ENCODE measurements at regions not wholly inside any gene's neighbourhood (a gene's known extent, or its start where the extent isn't known, plus 50 kb on each side); places are given as distances from the start of the nearest gene placed in this dataset.
"Not testable (repeated sequence)": the region's sequence is repeated elsewhere in the genome, so short reads cannot be mapped to it uniquely, and the experiment has no call there.

DNA sequence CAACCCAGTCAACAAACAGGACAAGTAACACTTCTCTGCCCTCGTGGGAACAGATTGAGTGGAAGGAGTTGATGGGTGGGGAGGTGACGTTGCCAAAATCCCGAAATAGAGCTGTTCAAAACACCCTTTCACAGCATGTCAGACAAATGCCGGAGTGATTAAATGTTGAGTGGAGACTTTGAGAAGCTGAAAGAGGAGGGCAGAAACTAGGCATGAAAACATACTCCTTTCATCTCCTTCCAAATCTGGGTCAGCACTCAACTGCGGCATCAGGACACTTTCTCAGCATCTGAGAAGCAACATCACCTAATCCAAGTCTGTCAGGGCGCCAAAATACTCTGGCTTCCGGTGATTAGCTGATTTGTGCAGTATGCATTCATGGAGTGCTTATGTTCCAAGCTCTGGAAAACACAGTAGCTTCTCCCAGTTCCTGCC lies 51.5 kb upstream of the MRI1 start:
- no peak for DNase-seq (ENCODE audit: low read depth)

DNA sequence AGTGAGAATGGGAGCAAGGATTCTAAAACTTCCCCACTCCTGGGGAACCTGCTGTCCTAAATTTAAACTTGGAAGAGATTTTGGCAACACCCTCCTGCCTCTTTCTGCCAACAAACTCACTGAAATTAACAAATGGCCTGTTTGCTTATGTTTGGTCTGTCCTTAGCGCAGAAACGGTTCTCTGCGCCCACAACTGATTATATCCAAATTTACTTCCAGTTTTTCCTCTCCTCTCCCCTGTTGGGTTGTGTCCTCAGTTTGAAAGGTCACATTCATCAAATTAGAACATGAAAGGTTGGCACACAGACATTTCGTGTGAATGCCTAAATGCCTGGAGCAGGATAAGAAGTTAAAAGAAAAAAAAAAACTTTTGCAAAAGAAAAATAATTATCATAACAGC lies 56.4 kb upstream of the MRI1 start:
- DNase-seq (ENCODE audit: low read depth): no peak

DNA sequence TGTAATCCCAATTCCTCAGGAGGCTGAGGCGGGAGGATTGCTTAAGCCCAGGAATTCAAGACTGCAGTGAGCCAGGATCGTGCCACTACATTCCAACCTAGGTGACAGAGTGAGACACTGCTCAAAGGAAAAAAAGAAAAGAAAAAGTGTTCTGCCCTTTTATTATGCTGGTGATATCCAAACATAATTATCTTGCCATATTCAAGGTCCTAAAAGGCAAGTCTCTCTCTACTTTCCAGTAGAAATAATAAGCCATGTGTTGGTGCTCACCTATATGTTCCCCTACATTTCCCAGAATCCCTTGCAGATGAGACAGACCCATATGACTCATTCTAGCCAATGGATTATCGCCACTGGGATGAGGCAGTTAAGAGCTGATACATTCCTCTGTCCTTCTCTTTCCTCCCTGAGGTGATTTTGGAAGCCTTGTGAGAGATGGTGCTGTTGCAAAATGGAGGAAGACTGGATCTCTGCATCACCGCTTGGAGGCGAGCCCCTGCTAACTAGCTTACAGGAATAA lies 58.3 kb upstream of the MRI1 start:
- DNase-seq (ENCODE audit: low read depth): no peak

DNA sequence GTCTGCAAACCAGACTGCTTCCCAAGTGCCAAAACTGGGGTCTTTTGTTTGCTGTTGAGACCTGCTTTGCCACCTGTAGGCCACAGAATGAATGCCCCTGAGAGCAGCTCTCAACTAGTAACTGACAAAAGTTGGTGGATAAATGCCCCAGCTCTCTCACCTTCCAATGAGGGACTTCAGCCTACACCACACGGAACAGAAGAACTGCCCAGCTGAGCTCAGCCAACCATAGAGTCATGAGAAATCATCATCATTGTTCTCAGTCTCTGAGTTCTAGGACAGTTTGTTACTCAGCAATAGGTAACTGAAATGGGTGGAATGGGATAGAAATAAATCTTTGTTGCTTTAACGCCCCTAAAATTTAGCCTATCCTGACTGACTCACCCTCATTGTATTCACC lies 59.1 kb upstream of the MRI1 start:
- no peak for DNase-seq (ENCODE audit: low read depth)

DNA sequence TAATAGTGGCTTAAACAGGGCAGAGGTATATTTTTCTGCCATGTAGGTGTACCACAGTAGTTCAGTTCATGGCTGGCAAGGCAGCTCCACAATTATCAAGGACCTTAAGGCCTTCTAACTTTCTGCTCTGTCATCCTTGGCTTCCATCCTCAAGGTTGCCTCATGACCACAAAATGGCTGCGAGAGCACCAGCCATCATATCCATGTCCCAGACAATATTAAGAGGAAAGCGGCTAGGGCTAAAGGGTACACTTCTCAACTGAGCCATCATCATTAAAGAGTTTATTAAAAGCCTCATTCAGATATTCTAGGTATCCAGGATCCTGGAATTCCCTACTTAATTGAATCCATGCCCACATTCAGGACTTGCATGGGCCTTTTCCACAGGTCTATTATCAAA lies 62.7 kb upstream of the MRI1 start:
- DNase-seq (ENCODE audit: low read depth): no peak

DNA sequence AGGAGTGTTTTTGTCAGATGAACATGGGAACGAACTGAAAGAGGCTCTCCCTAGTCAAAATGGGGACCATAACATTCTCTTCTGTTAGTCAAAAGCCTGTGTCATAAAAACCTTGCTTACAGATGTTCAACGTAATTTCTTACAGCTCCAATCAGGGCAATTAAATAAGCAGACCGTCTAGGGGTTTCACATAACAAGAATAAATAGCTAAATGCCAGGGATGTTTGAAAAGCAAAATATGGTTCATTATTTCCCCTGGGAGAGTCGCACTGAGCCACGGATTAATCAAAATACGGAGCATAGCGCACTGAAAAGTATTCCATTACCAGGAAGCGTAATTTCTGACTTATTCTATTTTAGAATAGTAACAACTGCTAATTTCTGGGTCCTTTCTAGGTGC lies 63.7 kb upstream of the MRI1 start:
- no peak for DNase-seq (ENCODE audit: low read depth)

DNA sequence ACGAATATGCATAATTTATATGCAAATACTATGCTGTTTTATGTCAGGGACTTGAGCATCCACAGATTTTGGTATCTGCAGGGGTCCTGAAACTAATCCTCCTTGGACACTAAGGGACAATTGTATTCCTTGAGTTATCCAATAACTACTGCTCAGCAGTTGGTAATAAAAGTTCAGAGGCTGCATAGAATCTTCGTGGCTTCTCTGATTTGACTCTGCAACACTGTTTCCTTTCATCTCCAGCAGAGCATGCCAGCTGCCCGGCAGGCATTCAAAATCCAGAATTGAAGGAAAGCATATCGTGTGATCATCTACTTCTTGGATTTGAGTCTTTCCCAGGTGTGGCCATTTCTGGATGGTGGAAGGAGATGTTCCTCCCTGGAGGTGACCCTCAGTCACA lies 64.5 kb upstream of the MRI1 start:
- no peak for DNase-seq (ENCODE audit: low read depth)

DNA sequence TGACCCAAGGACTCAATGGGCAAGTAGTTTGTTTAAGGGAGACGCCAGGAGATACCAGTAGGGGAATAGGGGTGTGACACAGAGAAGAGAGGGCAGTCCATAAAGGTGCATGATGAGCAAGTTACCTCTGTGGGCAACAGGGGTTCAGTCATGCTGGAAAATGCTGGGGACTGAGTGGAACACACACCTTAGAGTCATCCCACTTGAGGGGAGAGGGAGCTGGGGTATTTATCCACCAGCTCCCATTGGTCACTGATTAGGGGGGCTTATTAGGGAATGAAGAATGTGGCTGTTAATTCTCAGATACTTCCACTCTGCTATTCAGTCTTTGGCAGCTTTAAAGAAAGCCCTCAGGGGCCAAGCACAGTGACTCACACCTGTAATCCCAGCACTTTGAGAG lies 67.5 kb upstream of the MRI1 start:
- no peak for DNase-seq (ENCODE audit: low read depth)

DNA sequence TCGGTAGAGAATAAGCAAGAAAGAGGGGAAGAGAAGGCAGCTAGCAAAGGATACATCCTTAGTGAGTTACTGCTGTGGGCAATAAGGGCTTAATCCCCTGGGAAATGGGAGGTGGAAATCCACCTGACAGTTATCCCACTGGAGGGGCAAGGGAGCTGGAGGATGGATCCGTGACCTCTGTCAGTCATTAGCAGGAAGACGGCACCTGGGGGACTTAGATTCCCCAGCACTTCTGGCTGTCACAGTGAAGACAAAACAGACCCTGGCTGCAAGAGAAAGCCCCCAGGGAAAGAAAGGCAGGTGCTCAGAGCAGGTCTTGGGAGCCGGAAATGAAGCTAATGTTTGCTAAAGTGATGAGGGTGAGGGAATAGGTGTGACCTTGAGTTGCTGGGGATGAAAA lies 70.4 kb upstream of the MRI1 start:
- no peak for DNase-seq (ENCODE audit: low read depth)

DNA sequence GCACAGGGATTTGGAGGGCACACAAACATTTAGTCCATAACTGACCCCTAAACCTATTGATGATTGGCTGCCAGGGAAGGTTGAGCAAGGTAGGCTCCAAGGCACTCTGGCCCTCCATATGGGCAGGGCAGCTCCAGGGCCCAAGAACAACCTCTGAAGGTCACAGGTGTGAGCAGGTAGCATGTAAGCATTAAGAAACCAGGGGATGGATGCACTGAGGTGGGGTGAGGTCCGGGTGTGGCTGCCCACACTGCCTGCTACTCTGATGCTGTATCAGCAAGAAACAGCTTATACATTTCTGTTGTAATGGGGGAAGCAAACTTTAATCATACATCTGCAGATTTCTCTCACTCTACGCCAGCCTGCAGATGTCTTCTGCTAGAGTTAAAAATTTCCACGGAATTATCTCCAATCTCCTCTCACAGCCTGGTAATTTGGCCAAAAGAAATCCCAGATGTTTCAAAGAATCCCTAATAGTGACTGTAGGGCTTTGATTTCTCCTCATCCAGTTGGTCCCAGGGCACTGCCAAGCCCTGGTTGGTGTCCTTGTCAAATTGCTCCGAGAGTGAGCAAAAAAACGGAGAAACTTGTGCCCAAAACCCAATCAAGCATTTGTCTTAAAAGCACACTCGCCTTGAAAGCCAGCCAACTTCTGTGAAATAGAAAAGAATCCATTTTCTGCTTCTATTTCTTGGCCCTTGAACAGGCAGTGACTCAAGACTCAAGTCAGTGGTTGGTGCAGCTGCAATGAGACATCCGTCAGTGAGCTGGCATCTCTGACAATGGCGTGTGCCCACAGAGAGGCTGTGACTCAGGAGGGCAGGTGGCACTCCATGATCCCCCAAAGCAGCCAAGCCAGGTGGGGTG lies 72.5 kb upstream of the MRI1 start:
- peak; percentile 30 for DNase-seq (ENCODE audit: low read depth)

DNA sequence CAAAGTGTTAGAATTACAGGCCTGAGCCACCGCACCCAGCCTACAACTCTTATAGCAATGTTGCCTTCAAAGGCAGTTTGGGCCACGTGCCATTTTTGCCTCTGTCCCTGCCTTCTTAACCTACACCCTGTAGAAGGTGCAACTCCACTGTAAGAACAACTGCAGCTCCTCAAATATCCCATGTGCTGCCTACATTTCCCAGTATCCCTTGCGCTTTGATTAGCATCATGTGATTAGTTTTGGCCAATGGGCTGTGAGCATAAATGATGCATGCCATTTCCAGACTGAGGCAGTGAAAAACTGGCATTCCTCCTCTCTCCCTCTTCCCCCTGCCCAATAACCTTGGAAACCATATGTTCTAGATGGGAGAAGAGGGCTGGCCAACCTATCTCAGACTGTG lies 75.2 kb upstream of the MRI1 start:
- no peak for DNase-seq (ENCODE audit: low read depth)

DNA sequence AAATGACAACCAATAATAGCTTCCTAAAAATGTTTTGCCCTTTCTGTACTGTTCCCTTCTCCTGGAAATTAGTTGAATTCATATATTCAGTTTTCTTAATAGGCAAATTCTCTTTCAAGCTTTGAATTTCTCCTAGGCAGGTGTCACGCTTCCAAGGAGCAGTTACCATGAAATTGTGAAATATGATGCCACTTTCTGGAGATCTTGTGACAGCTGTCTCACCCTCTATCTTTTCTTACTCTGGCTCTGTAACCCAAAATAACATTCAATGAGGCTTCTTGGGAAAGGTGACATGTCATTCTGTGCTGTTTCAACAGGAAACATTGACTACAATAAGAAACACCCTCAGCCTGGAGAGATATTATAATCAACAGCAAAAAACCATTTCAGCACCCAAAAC lies 80.3 kb upstream of the MRI1 start:
- no peak for DNase-seq (ENCODE audit: low read depth)

DNA sequence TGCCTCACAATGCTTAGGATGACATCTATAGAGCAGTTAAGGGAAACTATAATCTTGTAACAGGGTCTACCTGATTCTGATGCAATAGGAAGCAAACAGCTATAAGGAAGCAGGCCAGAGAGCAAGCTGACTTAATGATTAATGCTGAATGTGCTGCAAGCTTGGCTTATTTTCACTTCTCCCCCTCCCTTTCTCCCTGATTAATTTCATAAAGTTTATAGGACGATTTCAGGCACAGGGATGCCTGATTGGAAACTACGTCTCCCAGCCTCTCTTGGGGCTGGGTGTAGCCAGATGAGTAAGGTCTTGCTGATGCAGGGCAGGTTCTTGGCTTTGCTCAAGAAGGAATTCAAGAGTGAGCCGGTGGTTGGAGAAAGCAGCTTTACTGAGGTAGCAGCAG lies 82.8 kb upstream of the MRI1 start:
- DNase-seq (ENCODE audit: low read depth): no peak

DNA sequence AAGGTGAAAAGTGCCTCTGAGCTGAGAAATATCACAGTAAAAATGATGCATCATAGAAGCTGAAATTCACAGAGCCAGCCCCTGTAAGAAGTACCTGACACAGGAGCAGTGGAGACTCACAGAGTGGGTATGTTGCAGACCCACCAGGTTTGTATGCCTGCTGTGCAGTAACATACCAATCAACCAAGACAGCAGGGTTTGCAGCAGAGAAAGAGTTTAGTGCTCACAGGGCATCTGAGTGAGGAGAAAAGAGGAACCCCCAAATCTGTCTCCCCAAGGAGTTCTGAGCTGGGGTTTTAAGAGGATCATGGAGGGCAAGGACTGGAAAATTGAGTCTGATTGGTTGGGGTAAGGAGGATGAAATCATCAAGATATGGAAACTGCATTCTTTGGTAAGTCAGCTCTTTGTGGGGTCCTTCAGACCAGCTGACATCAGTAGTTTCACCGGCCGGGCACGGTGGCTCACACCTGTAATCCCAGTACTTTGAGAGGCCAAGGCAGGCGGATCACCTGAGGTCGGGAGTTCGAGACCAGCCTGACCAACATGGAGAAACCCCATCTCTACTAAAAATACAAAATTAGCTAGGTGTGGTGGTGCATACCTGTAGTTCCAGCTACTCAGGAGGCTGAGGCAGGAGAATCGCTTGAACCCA lies 83.5 kb upstream of the MRI1 start:
- not testable (repeated sequence) for DNase-seq (ENCODE audit: low read depth)

DNA sequence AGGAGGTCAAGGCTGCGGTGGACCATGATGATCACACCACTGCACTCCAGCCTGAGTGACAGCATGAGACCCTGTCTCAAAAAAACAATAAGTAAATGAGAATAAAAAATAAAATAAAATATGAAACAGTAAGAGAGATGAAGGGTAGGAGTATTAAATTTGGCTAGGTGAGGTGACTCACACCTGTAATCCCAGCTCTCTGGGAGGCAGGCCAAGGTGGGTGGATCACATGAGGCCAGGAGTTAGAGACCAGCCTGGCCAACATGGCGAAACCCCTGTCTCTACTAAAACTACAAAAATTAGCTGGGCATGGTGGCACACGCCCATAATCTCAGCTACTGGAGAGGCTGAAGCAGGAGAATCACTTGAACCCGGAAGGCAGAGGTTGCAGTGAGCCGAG lies 87.4 kb upstream of the MRI1 start:
- DNase-seq (ENCODE audit: low read depth): not testable (repeated sequence)

DNA sequence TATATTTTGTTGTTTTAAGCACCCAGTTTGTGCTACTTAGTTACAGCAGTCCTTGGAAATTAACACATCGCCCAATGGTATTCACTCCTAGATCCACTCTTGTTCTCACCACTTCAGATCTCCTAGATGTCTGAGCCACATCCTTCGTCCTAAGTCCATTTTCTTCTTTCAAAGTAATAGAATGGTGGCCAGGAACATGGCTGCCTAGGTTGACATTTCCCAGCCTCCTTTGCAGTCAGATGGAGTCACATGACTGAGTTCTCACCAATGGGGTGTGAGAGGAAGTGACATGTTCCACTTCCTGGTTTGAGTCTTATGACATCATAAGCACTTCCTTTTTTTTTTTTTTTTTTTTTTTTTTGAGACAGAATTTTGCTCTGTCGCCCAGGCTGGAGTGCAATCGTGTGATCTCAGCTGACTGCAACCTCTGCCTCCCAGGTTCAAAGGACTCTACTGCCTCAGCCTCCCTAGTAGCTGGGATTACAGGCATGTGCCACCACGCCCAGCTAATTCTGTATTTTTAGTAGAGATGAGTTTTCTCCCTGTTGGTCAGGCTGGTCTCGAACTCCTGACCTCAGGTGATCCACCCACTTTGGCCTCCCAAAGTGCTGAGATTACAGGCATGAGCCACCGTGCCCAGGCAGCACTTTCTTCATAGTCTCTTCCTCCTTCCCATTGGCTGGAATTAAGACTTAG lies 91.7 kb upstream of the MRI1 start:
- not testable (repeated sequence) for DNase-seq (ENCODE audit: low read depth)

DNA sequence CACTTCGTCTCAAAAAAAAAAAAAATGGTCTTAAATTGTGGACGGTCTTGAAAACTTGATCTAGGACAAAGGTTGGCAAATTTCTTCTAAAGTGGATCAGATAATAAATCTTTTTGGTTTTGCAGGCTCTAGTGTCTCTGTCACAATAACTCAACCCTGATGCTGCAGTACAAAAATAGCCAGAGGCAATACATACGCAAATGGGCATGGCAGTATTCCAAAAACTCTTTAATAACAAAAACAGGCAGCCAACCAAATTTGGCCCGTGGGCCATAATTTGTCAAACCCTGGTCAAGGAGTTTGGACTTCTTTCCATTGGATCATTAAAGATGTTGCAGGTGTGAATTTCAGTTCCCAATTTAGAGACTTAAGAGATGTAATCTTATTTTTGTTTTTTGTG lies 93.5 kb upstream of the MRI1 start:
- no peak for DNase-seq (ENCODE audit: low read depth)

DNA sequence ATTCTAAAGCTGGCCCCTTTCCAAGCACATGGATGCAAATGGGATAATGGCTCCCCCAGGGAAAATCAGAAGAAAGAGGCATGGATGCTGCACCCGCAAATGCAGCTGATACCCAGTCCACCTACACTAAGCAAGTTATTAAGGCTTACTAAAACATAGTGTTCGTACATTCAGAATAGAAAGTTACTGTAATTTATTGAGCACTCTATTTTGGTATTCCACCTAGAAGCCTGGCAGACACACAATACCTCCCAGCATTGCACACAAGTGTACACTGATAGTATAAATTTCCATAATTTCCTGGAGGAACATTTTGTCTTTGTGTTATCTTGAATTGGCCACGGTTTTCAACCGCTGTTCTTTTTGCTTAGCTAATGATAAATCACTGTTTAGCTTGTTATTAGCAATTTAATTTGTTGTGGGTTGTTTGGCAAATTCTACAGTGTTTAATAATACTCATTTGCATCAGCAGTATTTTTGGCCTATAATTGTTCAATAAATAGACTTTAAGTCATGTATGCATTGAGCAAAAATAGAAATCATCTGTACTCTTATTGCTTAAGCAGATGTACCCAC lies 94.5 kb upstream of the MRI1 start:
- DNase-seq (ENCODE audit: low read depth): no peak

DNA sequence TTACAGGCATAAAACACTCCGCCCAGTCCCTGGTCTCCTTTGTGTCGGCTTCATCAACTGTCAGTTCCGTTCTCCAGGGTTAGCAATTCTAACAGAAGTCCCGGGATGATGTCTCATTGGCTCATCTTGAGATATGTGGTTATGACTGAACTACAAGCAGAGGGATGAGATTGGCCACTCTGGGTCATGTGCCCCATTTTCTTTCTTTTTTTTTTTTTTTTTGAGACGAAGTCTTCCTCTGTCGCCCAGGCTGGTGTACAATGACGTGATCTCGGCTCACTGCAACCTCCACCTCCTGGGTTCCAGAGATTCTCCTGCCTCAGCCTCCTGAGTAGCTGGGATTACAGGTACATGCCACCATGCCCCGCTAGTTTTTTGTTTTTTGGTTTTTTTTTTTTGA lies 95.4 kb upstream of the MRI1 start:
- no peak for DNase-seq (ENCODE audit: low read depth)

DNA sequence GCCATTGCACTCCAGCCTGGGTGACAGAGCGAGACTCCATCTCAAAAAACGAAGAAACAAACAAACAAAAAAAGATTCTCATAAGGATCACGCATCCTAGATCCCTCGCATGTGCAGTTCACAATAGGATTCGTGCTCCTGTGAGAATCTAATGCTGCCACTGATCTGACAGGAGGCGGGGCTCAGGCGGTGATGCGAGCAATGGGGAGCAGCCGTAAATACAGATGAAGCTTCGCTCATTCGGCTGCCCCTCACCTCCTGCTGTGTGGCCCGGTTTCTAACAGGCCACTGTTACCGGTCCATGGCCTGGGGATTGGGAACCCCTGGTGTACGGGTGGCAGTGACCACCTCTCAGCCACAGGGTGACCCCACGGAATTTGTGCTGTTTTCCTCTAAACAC lies 98.2 kb upstream of the MRI1 start:
- no peak for DNase-seq (ENCODE audit: low read depth)

DNA sequence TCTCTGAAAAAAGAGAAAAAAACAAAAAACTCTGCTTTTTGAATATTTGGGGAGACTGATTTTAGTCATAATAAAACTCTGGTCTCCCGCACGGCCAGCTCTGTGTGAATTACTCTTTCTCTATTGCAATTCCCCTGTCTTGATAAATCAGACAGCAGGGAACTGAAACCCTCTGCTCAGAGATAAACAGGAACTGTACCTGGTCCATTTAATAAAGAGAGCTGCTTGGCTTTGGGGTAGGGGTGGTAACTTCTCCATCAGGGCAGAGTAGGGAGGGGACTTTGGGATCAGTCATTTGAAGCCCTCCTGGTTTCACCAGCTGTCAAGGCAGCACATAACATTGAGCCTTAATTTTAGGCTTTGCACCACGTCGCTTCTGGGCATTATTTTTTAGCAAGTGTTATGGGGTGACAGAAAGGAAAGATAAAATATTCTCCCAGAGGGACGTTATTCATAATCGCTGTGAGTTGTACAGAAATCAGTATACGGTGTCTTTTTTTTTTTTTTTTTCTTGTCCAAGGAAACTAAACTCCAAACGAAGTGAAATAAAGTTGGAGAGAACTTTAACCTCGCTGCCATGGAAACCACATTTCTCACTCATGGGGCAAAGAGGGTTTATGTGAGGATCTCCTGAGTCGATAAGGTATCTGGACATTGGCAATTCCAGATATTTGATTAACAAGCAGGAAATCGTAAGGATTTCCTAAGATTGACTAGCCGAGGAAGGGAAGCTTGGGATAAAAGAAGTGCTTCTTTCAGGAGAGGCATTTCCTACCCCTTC lies 99.0 kb upstream of the MRI1 start:
- DNase-seq (ENCODE audit: low read depth): no peak

Data from GM04504 (cell line).